PFSK-1 (cell line): ENCODE measurements at regions not wholly inside any gene's neighbourhood (a gene's known extent, or its start where the extent isn't known, plus 50 kb on each side); places are given as distances from the start of the nearest gene placed in this dataset.

ENCODE experiments used
- REST ChIP-seq, 2 experiments: IDR thresholded peaks; 2 replicates each; pipeline versions ENCODE4 v1.6.1 to v1.8.0; 2011 to 2012; ENCODE audit warnings: low read depth in 2 of 2, low read length in 2 of 2, control low read depth in 1 of 2, inconsistent platforms in 1 of 2, mild to moderate bottlenecking in 1 of 2, moderate library complexity in 1 of 2; ENCODE audit not compliant: insufficient read depth in 1 of 2
- TAF1 ChIP-seq: IDR thresholded peaks from 2 replicates; pipeline ENCODE4 v1.6.1; 2012; ENCODE audit warnings: low read length, control low read depth, borderline replicate concordance; ENCODE audit not compliant: insufficient read depth

DNA sequence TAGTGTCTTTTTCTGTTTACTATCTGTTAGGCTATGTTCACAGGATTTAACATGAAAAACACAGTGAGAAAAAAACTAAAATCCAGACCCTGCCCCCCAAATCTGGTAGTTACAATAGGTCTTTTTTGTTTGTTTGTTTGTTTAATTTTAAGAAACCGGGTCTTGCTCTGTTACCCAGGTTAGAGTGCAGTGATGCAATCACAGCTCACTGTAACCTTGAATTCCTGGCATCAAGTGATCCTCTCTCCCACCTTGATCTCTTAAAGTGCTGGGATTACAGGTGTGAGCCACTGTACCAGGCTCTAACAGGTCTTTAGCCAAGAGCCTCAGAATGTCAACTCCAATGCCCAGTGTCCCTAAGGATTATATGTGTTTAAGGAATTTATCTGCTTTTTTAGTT lies 88.0 kb upstream of the GOLIM4 start:
- TF ChIP-seq TAF1 (no peak), REST (IDR thresholded peaks at IDR 0.05; ENCODE audit: insufficient read depth in 1 of 2, low read depth in 2 of 2, low read length in 2 of 2) (no peak)
